ENCODE measurements at regions not wholly inside any gene's neighbourhood (a gene's known extent, or its start where the extent isn't known, plus 50 kb on each side); places are given as distances from the start of the nearest gene placed in this dataset.
A peak's percentile ranks its signal among the peaks of the same experiment; 100 is the strongest.
"Not testable (repeated sequence)": the region's sequence is repeated elsewhere in the genome, so short reads cannot be mapped to it uniquely, and the experiment has no call there.

- FAIRE-seq (no peak), DNase-seq (ENCODE audit: insufficient read length, low spot score) (no peak)
Observed at GRCh38 chr4:78660559-78660958, 109.0 kb downstream of the ANXA3 start.

GRCh38 chr4:78661086-78661690 lies 109.6 kb downstream of the ANXA3 start:
- no peak for FAIRE-seq
- no peak for DNase-seq (ENCODE audit: insufficient read length, low spot score)

GRCh38 chr4:78661921-78662521 lies 110.5 kb downstream of the ANXA3 start:
- no peak for DNase-seq (ENCODE audit: insufficient read length, low spot score)
- FAIRE-seq = no peak

GRCh38 chr4:78662658-78663057 lies 111.1 kb downstream of the ANXA3 start:
- FAIRE-seq (no peak), DNase-seq (ENCODE audit: insufficient read length, low spot score) (no peak)

- FAIRE-seq; DNase-seq (ENCODE audit: insufficient read length, low spot score): not testable (repeated sequence)
Observed at GRCh38 chr4:78664296-78664695, 111.9 kb upstream of the BMP2K start.

GRCh38 chr4:78665216-78665770 lies 110.9 kb upstream of the BMP2K start:
- DNase-seq (ENCODE audit: insufficient read length, low spot score) = no peak
- FAIRE-seq = no peak

GRCh38 chr4:78666830-78667258 lies 109.3 kb upstream of the BMP2K start:
- DNase-seq (ENCODE audit: insufficient read length, low spot score) = no peak
- FAIRE-seq = no peak

- no peak for FAIRE-seq
- DNase-seq (ENCODE audit: insufficient read length, low spot score) = no peak
Observed at GRCh38 chr4:78667325-78667724, 108.8 kb upstream of the BMP2K start.

GRCh38 chr4:78667764-78668163 lies 108.4 kb upstream of the BMP2K start:
- no peak for FAIRE-seq
- no peak for DNase-seq (ENCODE audit: insufficient read length, low spot score)

- no peak for DNase-seq (ENCODE audit: insufficient read length, low spot score)
- no peak for FAIRE-seq
Observed at GRCh38 chr4:78669453-78669852, 106.7 kb upstream of the BMP2K start.

GRCh38 chr4:78671903-78672815 lies 104.0 kb upstream of the BMP2K start:
- no peak for DNase-seq (ENCODE audit: insufficient read length, low spot score)
- FAIRE-seq = no peak

- no peak for DNase-seq (ENCODE audit: insufficient read length, low spot score)
- FAIRE-seq = no peak
Observed at GRCh38 chr4:78673337-78673736, 102.8 kb upstream of the BMP2K start.

GRCh38 chr4:78675325-78675724 lies 100.8 kb upstream of the BMP2K start:
- no peak for FAIRE-seq
- no peak for DNase-seq (ENCODE audit: insufficient read length, low spot score)

GRCh38 chr4:78682070-78682469 lies 94.1 kb upstream of the BMP2K start:
- no peak for DNase-seq (ENCODE audit: insufficient read length, low spot score)
- no peak for FAIRE-seq

GRCh38 chr4:78683352-78683751 lies 92.8 kb upstream of the BMP2K start:
- DNase-seq (ENCODE audit: insufficient read length, low spot score) = no peak
- FAIRE-seq = no peak

GRCh38 chr4:78684325-78685079 lies 91.6 kb upstream of the BMP2K start:
- FAIRE-seq = no peak
- DNase-seq (ENCODE audit: insufficient read length, low spot score) = peak; percentile 24

- no peak for DNase-seq (ENCODE audit: insufficient read length, low spot score)
- FAIRE-seq = no peak
Observed at GRCh38 chr4:78687818-78688217, 88.3 kb upstream of the BMP2K start.

- no peak for FAIRE-seq
- DNase-seq (ENCODE audit: insufficient read length, low spot score) = no peak
Observed at GRCh38 chr4:78688366-78688765, 87.8 kb upstream of the BMP2K start.

- DNase-seq (ENCODE audit: insufficient read length, low spot score) (no peak), FAIRE-seq (no peak)
Observed at GRCh38 chr4:78689261-78689660, 86.9 kb upstream of the BMP2K start.

- no peak for FAIRE-seq
- DNase-seq (ENCODE audit: insufficient read length, low spot score) = no peak
Observed at GRCh38 chr4:78689700-78690323, 86.3 kb upstream of the BMP2K start.

Data from HTR-8/SVneo (cell line).